Stomach (tissue), 8 donors: ENCODE measurements at regions not wholly inside any gene's neighbourhood (a gene's known extent, or its start where the extent isn't known, plus 50 kb on each side); places are given as distances from the start of the nearest gene placed in this dataset.

ENCODE experiments used
- DNase-seq, 2 donors: peaks; one replicate each; pipeline versions ENCODE4 v3.0.0 to v3.0.0-alpha.2; 2013 to 2019
- H3K27ac ChIP-seq, 5 donors: fragments of 200-600 bp in 4 of 5; sonication (generic) in 4 of 5; one replicate each; pipeline ENCODE4 v1.5.1; 2013 to 2019; ENCODE audit warnings: mild to moderate bottlenecking in 1 of 5, moderate library complexity in 1 of 5
- H3K27me3 ChIP-seq, 3 donors: fragments of 200-600 bp; sonication (generic); one replicate each; pipeline ENCODE4 v1.5.1; 2017 to 2019; ENCODE audit warnings: mixed run types in 1 of 3
- H3K36me3 ChIP-seq, 4 donors: fragments of 200-600 bp; sonication (generic); 1 replicate in 3 of 4; 2 replicates in 1 of 4; pipeline ENCODE4 v1.5.1; 2016 to 2019
- H3K4me1 ChIP-seq, 4 donors: fragments of 200-600 bp; sonication (generic); one replicate each; pipeline ENCODE4 v1.5.1; 2016 to 2019
- H3K4me3 ChIP-seq, 4 donors: fragments of 200-600 bp; sonication (generic) in 3 of 4; one replicate each; pipeline ENCODE4 v1.5.1; 2016 to 2019; ENCODE audit warnings: mild to moderate bottlenecking in 1 of 4
- H3K9me3 ChIP-seq, 4 donors: fragments of 200-600 bp; sonication (generic); one replicate each; pipeline ENCODE4 v1.5.1; 2016 to 2019
- CTCF ChIP-seq, 7 experiments: fragments of 450-650 bp in 4 of 7; fragments of 200-600 bp in 3 of 7; sonication (generic) in 3 of 7; IDR thresholded peaks; one replicate each; pipeline ENCODE4 v1.5.1; 2016 to 2019; ENCODE audit warnings: antibody characterized with exemption in 7 of 7, control low read depth in 2 of 7, mild to moderate bottlenecking in 1 of 7
- EP300 ChIP-seq: sonication (generic); formaldehyde crosslinking; IDR thresholded peaks from one replicate; pipeline ENCODE4 v1.6.1; 2017; ENCODE audit warnings: antibody characterized with exemption
- POLR2A ChIP-seq, 4 donors: fragments of 450-650 bp; IDR thresholded peaks; one replicate each; pipeline ENCODE4 v1.6.1; 2016; ENCODE audit warnings: antibody characterized with exemption in 4 of 4, control low read depth in 2 of 4, mild to moderate bottlenecking in 1 of 4, moderate library complexity in 1 of 4
- POLR2AphosphoS5 ChIP-seq, 3 donors: sonication (generic); formaldehyde crosslinking; IDR thresholded peaks; one replicate each; pipeline ENCODE4 v1.6.1; 2016; ENCODE audit warnings: antibody characterized with exemption in 3 of 3
- WGBS, 5 donors: extraction: QIAGEN DNeasy Blood & Tissue Kit in 3 of 5; methylation state at CpG; one replicate each; pipeline versions ENCODE4 v1.1.5 to v1.1.7; 2013 to 2018; 5-methylcytosine and 5-hydroxymethylcytosine counted together
- intact Hi-C: fragments of 100-400 bp; cut with DNase I; formaldehyde crosslinking; loops from one replicate; pipeline ENCODE4 v1.15.1; 2023; ENCODE audit warnings: low total_unique reads
- donor health status: healthy with polysubstance abuse.
- donor health status: Bipolar disorder and iron deficiency.
- donor health status: healthy.

- no peaks in the 10 kb centered on the region for H3K4me1 ChIP-seq
- intact Hi-C loops, result no loop called here
- peaks cover 0 to 19% (median 0%) of the 10 kb centered on the region in 4 donors for H3K9me3 ChIP-seq
- 68 to 81% (median 77%) methylated on average over 4 of the region's 4 CpGs; no CpG with 5 or more reads in 1 of the 5 donors for WGBS, 5 donors
- no peaks in the 10 kb centered on the region for H3K27me3 ChIP-seq
- H3K27ac ChIP-seq, result no peak overlapping the region
- H3K36me3 ChIP-seq, result no peaks in the 10 kb centered on the region
- no peak for DNase-seq
- TF ChIP-seq POLR2AphosphoS5 (IDR thresholded peaks at IDR 0.05), result no peak
- no peak for TF ChIP-seq CTCF (IDR thresholded peaks at IDR 0.05)
- TF ChIP-seq POLR2A (IDR thresholded peaks at IDR 0.05), result no peak
- no peak for TF ChIP-seq EP300
- H3K4me3 ChIP-seq, result no peak overlapping the region
These were observed 801.4 kb upstream of the PTPRD start for GRCh38 chr9:11414241-11414640.

- no peak overlapping the region for H3K27ac ChIP-seq
- peaks cover 0 to 16% (median 0%) of the 10 kb centered on the region in 4 donors for H3K9me3 ChIP-seq
- intact Hi-C loops, result no loop called here
- H3K36me3 ChIP-seq, result no peaks in the 10 kb centered on the region
- H3K4me3 ChIP-seq, result no peak overlapping the region
- H3K27me3 ChIP-seq, result no peaks in the 10 kb centered on the region
- TF ChIP-seq POLR2AphosphoS5 (IDR thresholded peaks at IDR 0.05), result no peak
- no peak for TF ChIP-seq POLR2A (IDR thresholded peaks at IDR 0.05)
- 34 to 47% (median 38%) methylated on average over 2 of the region's 2 CpGs for WGBS, 5 donors
- DNase-seq, result peak in 1 of 2 donors; percentile 8
- no peaks in the 10 kb centered on the region for H3K4me1 ChIP-seq
These were observed 805.0 kb upstream of the PTPRD start for GRCh38 chr9:11417782-11418181.

- H3K36me3 ChIP-seq, result no peaks in the 10 kb centered on the region
- no peak for DNase-seq
- H3K27me3 ChIP-seq, result no peaks in the 10 kb centered on the region
- no peaks in the 10 kb centered on the region for H3K9me3 ChIP-seq
- H3K27ac ChIP-seq, result no peak overlapping the region
- 80 to 90% (median 82%) methylated on average over 3 of the region's 3 CpGs for WGBS, 5 donors
- no peak for TF ChIP-seq POLR2AphosphoS5 (IDR thresholded peaks at IDR 0.05)
- no peak for TF ChIP-seq POLR2A (IDR thresholded peaks at IDR 0.05)
- no peak for TF ChIP-seq CTCF (IDR thresholded peaks at IDR 0.05)
- TF ChIP-seq EP300, result no peak
- intact Hi-C loops, result no loop called here
- no peak overlapping the region for H3K4me3 ChIP-seq
- no peaks in the 10 kb centered on the region for H3K4me1 ChIP-seq
These were observed 818.7 kb upstream of the PTPRD start for GRCh38 chr9:11431490-11431889.

- WGBS, 5 donors, result 74 to 96% (median 95%) methylated on average over 1 of the region's 1 CpG
These were observed 819.6 kb upstream of the PTPRD start for GRCh38 chr9:11432361-11432760.

More at GRCh38 chr9:11432361-11432760, 819.6 kb upstream of the PTPRD start:
- no peak overlapping the region for H3K4me3 ChIP-seq
- TF ChIP-seq POLR2AphosphoS5 (IDR thresholded peaks at IDR 0.05) (no peak), CTCF (IDR thresholded peaks at IDR 0.05) (no peak), POLR2A (IDR thresholded peaks at IDR 0.05) (no peak), EP300 (no peak)
- H3K4me1 ChIP-seq, result no peaks in the 10 kb centered on the region
- no peak overlapping the region for H3K27ac ChIP-seq
- H3K9me3 ChIP-seq, result no peaks in the 10 kb centered on the region
- H3K36me3 ChIP-seq, result no peaks in the 10 kb centered on the region
- intact Hi-C loops, result no loop called here
- DNase-seq, result no peak
- no peaks in the 10 kb centered on the region for H3K27me3 ChIP-seq
